ENCODE measurements at regions not wholly inside any gene's neighbourhood (a gene's known extent, or its start where the extent isn't known, plus 50 kb on each side); places are given as distances from the start of the nearest gene placed in this dataset.
"Not testable (repeated sequence)": the region's sequence is repeated elsewhere in the genome, so short reads cannot be mapped to it uniquely, and the experiment has no call there.

DNA sequence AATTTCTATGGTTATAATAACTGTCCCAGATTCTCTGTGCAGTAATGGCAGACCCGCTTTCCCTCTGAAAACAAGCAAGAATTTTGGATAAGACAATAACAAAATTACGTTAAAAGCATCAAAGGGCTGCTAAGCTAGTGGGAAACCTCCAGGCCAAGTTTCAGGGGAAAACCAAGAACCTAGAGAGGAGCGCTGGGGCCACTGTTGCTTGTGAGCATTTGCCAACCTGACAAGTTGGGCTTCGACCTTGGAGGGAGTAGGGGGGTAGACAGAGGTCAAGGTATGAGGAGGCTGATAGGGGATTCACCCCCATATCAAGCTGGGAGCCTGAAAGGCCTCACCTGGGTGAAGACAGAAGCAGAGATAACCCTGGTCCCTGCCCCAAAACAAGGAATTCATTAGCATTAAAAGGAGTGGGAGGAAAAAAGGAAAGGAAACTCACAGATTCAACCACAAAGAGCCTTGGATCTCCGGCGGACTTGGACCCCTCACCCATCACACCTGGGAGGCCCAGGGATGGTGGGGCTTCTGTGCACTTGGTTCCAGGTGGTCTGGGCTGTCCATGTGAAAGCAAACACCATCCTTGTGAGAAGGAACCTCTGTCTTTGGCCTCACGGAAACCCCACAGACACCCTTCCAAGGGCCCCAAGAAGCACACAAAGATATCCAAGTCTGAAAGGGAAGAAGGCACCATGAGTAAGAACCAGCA is 259.9 kb downstream of the GOLGA6L6 start:
- H3K4me3 ChIP-seq; H3K27me3 ChIP-seq; H3K27ac ChIP-seq; intact Hi-C loops (cut with DNase I); H3K36me3 ChIP-seq; DNase-seq; ATAC-seq; H3K4me1 ChIP-seq: not testable (repeated sequence)
- H3K9me3 ChIP-seq = peaks cover 0 to 50% of the 10 kb centered on the region in 2 donors

- ATAC-seq (no peak), DNase-seq (peak in 1 of 4 donors; percentile 88)
- TF ChIP-seq, protein P1, sequence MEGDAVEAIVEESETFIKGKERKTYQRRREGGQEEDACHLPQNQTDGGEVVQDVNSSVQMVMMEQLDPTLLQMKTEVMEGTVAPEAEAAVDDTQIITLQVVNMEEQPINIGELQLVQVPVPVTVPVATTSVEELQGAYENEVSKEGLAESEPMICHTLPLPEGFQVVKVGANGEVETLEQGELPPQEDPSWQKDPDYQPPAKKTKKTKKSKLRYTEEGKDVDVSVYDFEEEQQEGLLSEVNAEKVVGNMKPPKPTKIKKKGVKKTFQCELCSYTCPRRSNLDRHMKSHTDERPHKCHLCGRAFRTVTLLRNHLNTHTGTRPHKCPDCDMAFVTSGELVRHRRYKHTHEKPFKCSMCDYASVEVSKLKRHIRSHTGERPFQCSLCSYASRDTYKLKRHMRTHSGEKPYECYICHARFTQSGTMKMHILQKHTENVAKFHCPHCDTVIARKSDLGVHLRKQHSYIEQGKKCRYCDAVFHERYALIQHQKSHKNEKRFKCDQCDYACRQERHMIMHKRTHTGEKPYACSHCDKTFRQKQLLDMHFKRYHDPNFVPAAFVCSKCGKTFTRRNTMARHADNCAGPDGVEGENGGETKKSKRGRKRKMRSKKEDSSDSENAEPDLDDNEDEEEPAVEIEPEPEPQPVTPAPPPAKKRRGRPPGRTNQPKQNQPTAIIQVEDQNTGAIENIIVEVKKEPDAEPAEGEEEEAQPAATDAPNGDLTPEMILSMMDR (IDR thresholded peaks at IDR 0.05) = no peak
- Histone ChIP-seq H3K27me3 (no peaks in the 10 kb centered on the region), H3K9me3 (peaks cover 0 to 56% of the 10 kb centered on the region in 2 donors), H3K4me3 (no peak overlapping the region), H3K4me1 (no peaks in the 10 kb centered on the region), H3K36me3 (no peaks in the 10 kb centered on the region), H3K27ac (no peak overlapping the region)
- intact Hi-C loops (cut with DNase I) = no loop called here
Measured at GRCh38 chr15:20280933-20281463, 260.6 kb downstream of the GOLGA6L6 start.

GRCh38 chr15:20280141-20280932 is 261.3 kb downstream of the GOLGA6L6 start:
- H3K4me3 ChIP-seq; H3K27me3 ChIP-seq; H3K27ac ChIP-seq; H3K4me1 ChIP-seq; H3K36me3 ChIP-seq; ATAC-seq; intact Hi-C loops (cut with DNase I): not testable (repeated sequence)
- DNase-seq = peak in 1 of 4 donors; percentile 76
- peaks cover 0 to 56% of the 10 kb centered on the region in 2 donors for H3K9me3 ChIP-seq

- H3K4me3 ChIP-seq; H3K4me1 ChIP-seq; H3K27ac ChIP-seq; H3K36me3 ChIP-seq; DNase-seq; intact Hi-C loops (cut with DNase I); ATAC-seq; H3K27me3 ChIP-seq: not testable (repeated sequence)
- peaks cover 0 to 57% of the 10 kb centered on the region in 2 donors for H3K9me3 ChIP-seq
Measured at GRCh38 chr15:20279056-20279455, 262.5 kb downstream of the GOLGA6L6 start.

DNA sequence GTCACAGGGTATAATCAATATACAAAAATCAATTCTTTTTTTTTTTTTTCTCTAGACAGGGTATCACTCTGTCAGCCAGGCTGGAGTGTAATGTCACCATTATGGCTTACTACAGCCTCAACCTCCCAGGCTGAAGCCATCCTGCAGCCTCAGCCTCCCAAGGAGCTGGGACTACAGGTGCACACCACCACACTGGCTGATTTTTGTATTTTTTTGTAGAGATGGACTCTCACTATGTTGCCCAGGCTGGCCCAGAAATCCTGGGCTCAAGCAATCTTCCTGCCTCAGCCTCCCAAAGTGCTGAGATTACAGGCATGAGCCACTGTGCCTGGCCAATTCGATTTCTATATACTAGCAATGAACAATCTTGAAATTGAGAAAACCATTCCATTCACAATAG is 263.2 kb downstream of the GOLGA6L6 start:
- peaks cover 0 to 63% of the 10 kb centered on the region in 2 donors for H3K9me3 ChIP-seq
- H3K27ac ChIP-seq; H3K4me3 ChIP-seq; H3K4me1 ChIP-seq; H3K36me3 ChIP-seq; H3K27me3 ChIP-seq; DNase-seq; ATAC-seq; intact Hi-C loops (cut with DNase I): not testable (repeated sequence)

GRCh38 chr15:20277451-20277850 is 264.1 kb downstream of the GOLGA6L6 start:
- H3K27me3 ChIP-seq; DNase-seq; H3K4me1 ChIP-seq; intact Hi-C loops (cut with DNase I); H3K36me3 ChIP-seq; ATAC-seq; H3K4me3 ChIP-seq; H3K27ac ChIP-seq: not testable (repeated sequence)
- peaks cover 0 to 63% of the 10 kb centered on the region in 2 donors for H3K9me3 ChIP-seq

DNA sequence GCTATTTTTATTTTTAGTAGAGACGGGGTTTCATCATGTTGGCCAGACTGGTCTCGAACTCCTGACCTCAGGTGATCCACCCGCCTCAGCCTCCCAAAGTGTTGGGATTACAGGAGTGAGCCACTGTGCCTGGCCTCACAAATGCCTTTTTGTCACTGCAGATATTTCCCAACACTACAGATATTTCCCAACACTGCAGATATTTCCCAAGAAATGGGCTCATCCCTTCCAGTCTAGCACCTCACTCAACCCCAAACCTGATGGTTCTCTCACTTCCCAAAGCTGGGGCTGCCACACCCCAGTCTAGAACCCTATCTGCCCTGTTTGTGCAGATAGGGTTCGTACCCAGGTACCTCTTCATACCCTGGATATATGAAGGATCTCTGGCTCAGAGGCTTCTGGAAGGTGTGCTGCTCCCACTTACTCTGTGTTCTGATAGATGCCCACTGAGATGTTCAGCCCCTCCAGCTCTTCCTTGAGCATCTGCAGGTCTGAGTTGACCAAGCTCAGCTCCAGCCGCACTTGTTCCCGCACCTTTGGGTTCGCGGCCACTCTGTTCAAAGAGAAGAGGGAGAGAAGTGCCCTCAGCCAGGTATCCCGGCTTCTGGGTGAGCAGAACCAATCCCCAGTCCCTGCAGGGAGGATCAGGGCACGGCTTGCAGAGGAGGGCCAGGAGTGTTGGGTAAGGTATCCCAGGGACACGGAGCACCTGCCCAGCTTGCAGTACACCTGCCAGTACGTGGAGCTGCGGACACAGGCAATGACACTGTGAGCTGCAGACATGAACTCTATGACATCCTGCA is 265.1 kb downstream of the GOLGA6L6 start:
- H3K27ac ChIP-seq; H3K4me3 ChIP-seq; H3K36me3 ChIP-seq; intact Hi-C loops (cut with DNase I); ATAC-seq; H3K4me1 ChIP-seq: not testable (repeated sequence)
- peaks cover 0 to 54% of the 10 kb centered on the region in 2 donors for H3K9me3 ChIP-seq
- H3K27me3 ChIP-seq = peaks cover 0 to 14% of the 10 kb centered on the region in 2 donors
- peak in 1 of 4 donors; percentile 84 for DNase-seq

DNA sequence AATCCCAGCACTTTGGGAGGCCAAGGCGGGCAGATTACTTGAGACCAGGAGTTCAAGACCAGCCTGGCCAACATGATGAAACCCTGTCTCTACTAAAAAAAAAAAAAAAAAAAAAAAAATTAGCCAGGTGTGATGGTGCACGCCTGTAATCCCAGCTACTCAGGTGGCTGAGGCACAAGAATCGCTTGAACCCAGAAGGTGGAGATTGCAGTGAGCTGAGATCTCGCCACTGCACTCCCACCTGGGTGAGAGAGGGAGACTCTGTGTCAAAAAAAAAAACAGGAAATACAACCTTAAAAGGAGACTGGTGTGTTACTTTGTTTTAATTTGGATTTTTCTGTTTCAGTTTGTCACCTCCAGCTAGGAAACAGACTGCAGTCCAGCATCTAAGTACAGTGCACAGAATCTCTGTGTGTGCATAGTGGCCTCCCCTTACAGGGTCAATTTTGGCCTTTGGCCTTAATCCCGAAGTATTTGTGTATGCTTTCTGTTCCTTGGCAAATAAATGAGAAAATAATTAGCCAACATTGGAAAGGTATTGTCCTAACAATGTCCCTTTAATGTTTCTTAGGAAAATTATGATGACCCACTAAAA is 266.1 kb downstream of the GOLGA6L6 start:
- ATAC-seq, H3K4me3 ChIP-seq, H3K4me1 ChIP-seq: not testable (repeated sequence)

More for the DNA sequence above, 266.1 kb downstream of the GOLGA6L6 start:
- H3K36me3 ChIP-seq; DNase-seq; intact Hi-C loops (cut with DNase I); H3K27ac ChIP-seq: not testable (repeated sequence)
- Histone ChIP-seq H3K9me3 (peaks cover 0 to 44% of the 10 kb centered on the region in 2 donors), H3K27me3 (peaks cover 0 to 15% of the 10 kb centered on the region in 2 donors)
